Gastrocnemius medialis (tissue), 4 donors: ENCODE measurements at regions not wholly inside any gene's neighbourhood (a gene's known extent, or its start where the extent isn't known, plus 50 kb on each side); places are given as distances from the start of the nearest gene placed in this dataset.

ENCODE experiments used
- CTCF ChIP-seq, 5 experiments: fragments of 450-650 bp in 3 of 5; fragments of 200-600 bp in 2 of 5; sonication (generic) in 2 of 5; IDR thresholded peaks in 4 of 5; conservative IDR thresholded peaks in 1 of 5; 1 replicate in 4 of 5; 2 replicates in 1 of 5; pipeline ENCODE4 v1.5.1; 2016 to 2019; ENCODE audit warnings: antibody characterized with exemption in 5 of 5, mild to moderate bottlenecking in 3 of 5, moderate library complexity in 3 of 5
- POLR2A ChIP-seq, 2 donors: fragments of 450-650 bp; IDR thresholded peaks; one replicate each; pipeline ENCODE4 v1.6.1; 2017; ENCODE audit warnings: antibody characterized with exemption in 2 of 2, mild to moderate bottlenecking in 2 of 2, moderate library complexity in 2 of 2

GRCh38 chr3:31448035-31448881 is 84.5 kb upstream of the STT3B start:
- TF ChIP-seq POLR2A (IDR thresholded peaks at IDR 0.05), result no peak
- no peak for TF ChIP-seq CTCF (IDR thresholded peaks at IDR 0.05 in 4 of 5, conservative IDR thresholded peaks at IDR 0.05 in 1 of 5)
